Ishikawa (cell line): ENCODE measurements at regions not wholly inside any gene's neighbourhood (a gene's known extent, or its start where the extent isn't known, plus 50 kb on each side); places are given as distances from the start of the nearest gene placed in this dataset.

Experiments used
- CEBPB ChIP-seq: IDR thresholded peaks from 2 replicates; pipeline ENCODE4 v1.6.1; 2012
- CREB1 ChIP-seq: IDR thresholded peaks from 2 replicates; pipeline ENCODE4 v1.6.1; 2012; ENCODE audit warnings: low read depth
- EGR1 ChIP-seq: IDR thresholded peaks from 2 replicates; pipeline ENCODE4 v1.6.1; 2012
- EP300 ChIP-seq: IDR thresholded peaks from 2 replicates; pipeline ENCODE4 v1.6.1; 2012; ENCODE audit warnings: borderline replicate concordance
- FOXM1 ChIP-seq: IDR thresholded peaks from 2 replicates; pipeline ENCODE4 v1.6.1; 2012; ENCODE audit warnings: low read depth, borderline replicate concordance
- MAX ChIP-seq: IDR thresholded peaks from 2 replicates; pipeline ENCODE4 v1.6.1; 2012
- NFIC ChIP-seq: IDR thresholded peaks from 2 replicates; pipeline ENCODE4 v1.6.1; 2012
- RAD21 ChIP-seq: IDR thresholded peaks from 2 replicates; pipeline ENCODE4 v1.6.1; 2012; ENCODE audit warnings: low read depth
- REST ChIP-seq: IDR thresholded peaks from 2 replicates; pipeline ENCODE4 v1.6.1; 2012; ENCODE audit warnings: low read depth, mild to moderate bottlenecking
- TAF1 ChIP-seq: IDR thresholded peaks from 2 replicates; pipeline ENCODE4 v1.6.1; 2012; ENCODE audit warnings: low read depth, mild to moderate bottlenecking
- TCF12 ChIP-seq: IDR thresholded peaks from 2 replicates; pipeline ENCODE4 v1.6.1; 2012; ENCODE audit warnings: low read depth
- TEAD4 ChIP-seq: IDR thresholded peaks from 2 replicates; pipeline ENCODE4 v1.6.1; 2012
- USF1 ChIP-seq: IDR thresholded peaks from 2 replicates; pipeline ENCODE4 v1.6.1; 2012
- YY1 ChIP-seq: IDR thresholded peaks from 2 replicates; pipeline ENCODE4 v1.6.1; 2012; ENCODE audit warnings: low read depth
- ZBTB7A ChIP-seq: IDR thresholded peaks from 2 replicates; pipeline ENCODE4 v1.6.1; 2012; ENCODE audit warnings: low read depth

GRCh38 chr1:199644912-199645311, 382.6 kb upstream of the NR5A2 start:
- TF ChIP-seq TEAD4 (peak; percentile 90), FOXM1 (no peak)

- TF ChIP-seq TCF12 (peak; percentile 93), USF1 (no peak; the same call in 1 of the 2 replicates), NFIC (peak; percentile 99), CEBPB (peak; percentile 84), MAX (peak; percentile 46), RAD21 (no peak), EGR1 (no peak), YY1 (peak; percentile 56; the same call in 1 of the 2 replicates), FOXM1 (peak; percentile 80), TEAD4 (peak; percentile 95), EP300 (peak; percentile 95)
Measured at GRCh38 chr1:199646761-199647160, 380.7 kb upstream of the NR5A2 start.

- TF ChIP-seq REST (no peak), YY1 (no peak), MAX (no peak), EGR1 (no peak), EP300 (no peak), RAD21 (no peak), TEAD4 (no peak), TCF12 (no peak), TAF1 (no peak), CREB1 (no peak), FOXM1 (no peak), USF1 (no peak), CEBPB (no peak), NFIC (no peak), ZBTB7A (no peak)
Measured at GRCh38 chr1:199657449-199657848, 370.1 kb upstream of the NR5A2 start.

- no peak for TF ChIP-seq EGR1
- TF ChIP-seq CEBPB = no peak
- TF ChIP-seq CREB1 = no peak
- no peak for TF ChIP-seq FOXM1
- TF ChIP-seq TCF12 = no peak
- TF ChIP-seq YY1 = no peak
- no peak for TF ChIP-seq TEAD4
- no peak for TF ChIP-seq USF1
Measured at GRCh38 chr1:199660071-199660470, 367.4 kb upstream of the NR5A2 start.

- TF ChIP-seq TCF12 = no peak
- no peak for TF ChIP-seq EGR1
- TF ChIP-seq TEAD4 = no peak
- TF ChIP-seq RAD21 = no peak
- TF ChIP-seq YY1 = no peak
- TF ChIP-seq CEBPB = no peak
- TF ChIP-seq USF1 = no peak
- TF ChIP-seq MAX = no peak
- TF ChIP-seq FOXM1 = no peak
- TF ChIP-seq REST = no peak
- no peak for TF ChIP-seq ZBTB7A
- no peak for TF ChIP-seq NFIC
- TF ChIP-seq EP300 = no peak
- TF ChIP-seq CREB1 = no peak
- TF ChIP-seq TAF1 = no peak
Measured at GRCh38 chr1:199665371-199665770, 362.1 kb upstream of the NR5A2 start.
